ENCODE measurements at regions not wholly inside any gene's neighbourhood (a gene's known extent, or its start where the extent isn't known, plus 50 kb on each side); places are given as distances from the start of the nearest gene placed in this dataset.

DNA sequence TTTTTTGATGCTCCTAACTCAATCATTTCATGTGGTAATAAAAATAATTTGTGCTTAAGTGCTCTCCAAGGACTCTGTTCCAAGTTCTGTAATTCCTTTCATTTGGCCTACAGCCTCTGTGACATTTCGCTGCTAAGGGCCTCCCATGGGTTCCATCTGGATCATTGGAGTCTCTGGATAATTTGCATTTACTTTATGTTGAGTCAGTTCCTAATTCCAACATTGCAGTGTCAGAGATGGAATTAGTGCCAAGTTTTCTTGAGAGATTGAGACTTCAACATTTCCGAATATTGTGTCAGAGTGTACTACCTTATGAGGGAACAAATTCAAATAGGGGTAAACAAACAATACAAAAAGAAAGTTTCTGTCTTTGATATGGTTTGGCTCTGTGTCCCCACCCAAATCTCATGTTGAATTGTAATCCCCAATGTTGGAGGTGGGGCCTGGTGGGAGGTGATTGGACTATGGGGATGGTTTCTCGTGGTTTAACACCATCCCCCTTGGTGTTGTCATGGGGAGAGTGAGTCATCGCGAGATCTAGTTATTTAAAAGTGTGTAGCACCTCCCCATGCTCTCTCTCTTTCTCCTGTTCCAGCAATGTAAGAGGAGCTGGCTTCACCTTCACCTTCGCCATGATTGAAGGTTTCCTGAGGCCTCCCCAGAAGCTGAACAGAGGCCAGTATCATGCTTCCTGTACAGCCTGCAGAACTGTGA, 244.1 kb upstream of the TBX18 start:
- Histone ChIP-seq H3K9ac (ENCODE audit: low read depth in 1 of 2, low read length in 2 of 2) (no peak overlapping the region), H3K36me3 (ENCODE audit: control insufficient read depth in 4 of 4, insufficient read depth in 3 of 4, low read depth in 1 of 4, low read length in 3 of 4) (no peaks in the 10 kb centered on the region), H3K27me3 (ENCODE audit: control insufficient read depth in 4 of 4, insufficient read depth in 4 of 4, low read length in 3 of 4) (peaks cover 0 to 2% (median 0%) of the 10 kb centered on the region in 4 donors), H3K4me1 (ENCODE audit: control insufficient read depth in 4 of 4, insufficient read depth in 4 of 4, low read length in 3 of 4) (no peaks in the 10 kb centered on the region), H3K9me3 (ENCODE audit: control insufficient read depth in 4 of 4, low read length in 3 of 4) (no peaks in the 10 kb centered on the region), H3K27ac (ENCODE audit: low read depth in 1 of 2, low read length in 2 of 2) (no peak overlapping the region), H3K4me3 (ENCODE audit: low read depth in 1 of 3, low read length in 3 of 3) (no peak overlapping the region)
- no peak for DNase-seq (ENCODE audit: low spot score)
- WGBS = 84% methylated on average over 6 of the region's 6 CpGs
- TF ChIP-seq SP1 (IDR thresholded peaks at IDR 0.05) (no peak), RXRA (IDR thresholded peaks at IDR 0.05) (no peak), RAD21 (IDR thresholded peaks at IDR 0.05) (no peak), NR2F2 (IDR thresholded peaks at IDR 0.05) (no peak), HNF4G (IDR thresholded peaks at IDR 0.05) (no peak), TAF1 (conservative IDR thresholded peaks at IDR 0.05) (no peak), FOXA1 (IDR thresholded peaks at IDR 0.05) (no peak), GABPA (IDR thresholded peaks at IDR 0.05 in 1 of 2, conservative IDR thresholded peaks at IDR 0.05 in 1 of 2) (no peak), HNF4A (conservative IDR thresholded peaks at IDR 0.05) (no peak), EGR1 (IDR thresholded peaks at IDR 0.05; ENCODE audit: low read depth in 2 of 2) (no peak), JUND (IDR thresholded peaks at IDR 0.05) (no peak), FOXA2 (IDR thresholded peaks at IDR 0.05) (no peak), YY1 (IDR thresholded peaks at IDR 0.05) (no peak)
- TF ChIP-seq, protein P1, sequence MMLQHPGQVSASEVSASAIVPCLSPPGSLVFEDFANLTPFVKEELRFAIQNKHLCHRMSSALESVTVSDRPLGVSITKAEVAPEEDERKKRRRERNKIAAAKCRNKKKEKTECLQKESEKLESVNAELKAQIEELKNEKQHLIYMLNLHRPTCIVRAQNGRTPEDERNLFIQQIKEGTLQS (IDR thresholded peaks at IDR 0.05) = no peak
- TF ChIP-seq, protein P2, sequence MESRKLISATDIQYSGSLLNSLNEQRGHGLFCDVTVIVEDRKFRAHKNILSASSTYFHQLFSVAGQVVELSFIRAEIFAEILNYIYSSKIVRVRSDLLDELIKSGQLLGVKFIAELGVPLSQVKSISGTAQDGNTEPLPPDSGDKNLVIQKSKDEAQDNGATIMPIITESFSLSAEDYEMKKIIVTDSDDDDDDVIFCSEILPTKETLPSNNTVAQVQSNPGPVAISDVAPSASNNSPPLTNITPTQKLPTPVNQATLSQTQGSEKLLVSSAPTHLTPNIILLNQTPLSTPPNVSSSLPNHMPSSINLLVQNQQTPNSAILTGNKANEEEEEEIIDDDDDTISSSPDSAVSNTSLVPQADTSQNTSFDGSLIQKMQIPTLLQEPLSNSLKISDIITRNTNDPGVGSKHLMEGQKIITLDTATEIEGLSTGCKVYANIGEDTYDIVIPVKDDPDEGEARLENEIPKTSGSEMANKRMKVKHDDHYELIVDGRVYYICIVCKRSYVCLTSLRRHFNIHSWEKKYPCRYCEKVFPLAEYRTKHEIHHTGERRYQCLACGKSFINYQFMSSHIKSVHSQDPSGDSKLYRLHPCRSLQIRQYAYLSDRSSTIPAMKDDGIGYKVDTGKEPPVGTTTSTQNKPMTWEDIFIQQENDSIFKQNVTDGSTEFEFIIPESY (IDR thresholded peaks at IDR 0.05) = no peak
- TF ChIP-seq, protein P3, sequence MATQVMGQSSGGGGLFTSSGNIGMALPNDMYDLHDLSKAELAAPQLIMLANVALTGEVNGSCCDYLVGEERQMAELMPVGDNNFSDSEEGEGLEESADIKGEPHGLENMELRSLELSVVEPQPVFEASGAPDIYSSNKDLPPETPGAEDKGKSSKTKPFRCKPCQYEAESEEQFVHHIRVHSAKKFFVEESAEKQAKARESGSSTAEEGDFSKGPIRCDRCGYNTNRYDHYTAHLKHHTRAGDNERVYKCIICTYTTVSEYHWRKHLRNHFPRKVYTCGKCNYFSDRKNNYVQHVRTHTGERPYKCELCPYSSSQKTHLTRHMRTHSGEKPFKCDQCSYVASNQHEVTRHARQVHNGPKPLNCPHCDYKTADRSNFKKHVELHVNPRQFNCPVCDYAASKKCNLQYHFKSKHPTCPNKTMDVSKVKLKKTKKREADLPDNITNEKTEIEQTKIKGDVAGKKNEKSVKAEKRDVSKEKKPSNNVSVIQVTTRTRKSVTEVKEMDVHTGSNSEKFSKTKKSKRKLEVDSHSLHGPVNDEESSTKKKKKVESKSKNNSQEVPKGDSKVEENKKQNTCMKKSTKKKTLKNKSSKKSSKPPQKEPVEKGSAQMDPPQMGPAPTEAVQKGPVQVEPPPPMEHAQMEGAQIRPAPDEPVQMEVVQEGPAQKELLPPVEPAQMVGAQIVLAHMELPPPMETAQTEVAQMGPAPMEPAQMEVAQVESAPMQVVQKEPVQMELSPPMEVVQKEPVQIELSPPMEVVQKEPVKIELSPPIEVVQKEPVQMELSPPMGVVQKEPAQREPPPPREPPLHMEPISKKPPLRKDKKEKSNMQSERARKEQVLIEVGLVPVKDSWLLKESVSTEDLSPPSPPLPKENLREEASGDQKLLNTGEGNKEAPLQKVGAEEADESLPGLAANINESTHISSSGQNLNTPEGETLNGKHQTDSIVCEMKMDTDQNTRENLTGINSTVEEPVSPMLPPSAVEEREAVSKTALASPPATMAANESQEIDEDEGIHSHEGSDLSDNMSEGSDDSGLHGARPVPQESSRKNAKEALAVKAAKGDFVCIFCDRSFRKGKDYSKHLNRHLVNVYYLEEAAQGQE (IDR thresholded peaks at IDR 0.05) = no peak
- TF ChIP-seq, protein P4, sequence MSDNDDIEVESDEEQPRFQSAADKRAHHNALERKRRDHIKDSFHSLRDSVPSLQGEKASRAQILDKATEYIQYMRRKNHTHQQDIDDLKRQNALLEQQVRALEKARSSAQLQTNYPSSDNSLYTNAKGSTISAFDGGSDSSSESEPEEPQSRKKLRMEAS (IDR thresholded peaks at IDR 0.05) = no peak
- TF ChIP-seq, protein P5, sequence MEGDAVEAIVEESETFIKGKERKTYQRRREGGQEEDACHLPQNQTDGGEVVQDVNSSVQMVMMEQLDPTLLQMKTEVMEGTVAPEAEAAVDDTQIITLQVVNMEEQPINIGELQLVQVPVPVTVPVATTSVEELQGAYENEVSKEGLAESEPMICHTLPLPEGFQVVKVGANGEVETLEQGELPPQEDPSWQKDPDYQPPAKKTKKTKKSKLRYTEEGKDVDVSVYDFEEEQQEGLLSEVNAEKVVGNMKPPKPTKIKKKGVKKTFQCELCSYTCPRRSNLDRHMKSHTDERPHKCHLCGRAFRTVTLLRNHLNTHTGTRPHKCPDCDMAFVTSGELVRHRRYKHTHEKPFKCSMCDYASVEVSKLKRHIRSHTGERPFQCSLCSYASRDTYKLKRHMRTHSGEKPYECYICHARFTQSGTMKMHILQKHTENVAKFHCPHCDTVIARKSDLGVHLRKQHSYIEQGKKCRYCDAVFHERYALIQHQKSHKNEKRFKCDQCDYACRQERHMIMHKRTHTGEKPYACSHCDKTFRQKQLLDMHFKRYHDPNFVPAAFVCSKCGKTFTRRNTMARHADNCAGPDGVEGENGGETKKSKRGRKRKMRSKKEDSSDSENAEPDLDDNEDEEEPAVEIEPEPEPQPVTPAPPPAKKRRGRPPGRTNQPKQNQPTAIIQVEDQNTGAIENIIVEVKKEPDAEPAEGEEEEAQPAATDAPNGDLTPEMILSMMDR (IDR thresholded peaks at IDR 0.05; ENCODE audit: low read depth, low read length, missing input control) = no peak
